Sigmoid colon (tissue), 6 donors: ENCODE measurements at regions not wholly inside any gene's neighbourhood (a gene's known extent, or its start where the extent isn't known, plus 50 kb on each side); places are given as distances from the start of the nearest gene placed in this dataset.
A peak's percentile ranks its signal among the peaks of the same experiment; 100 is the strongest.

Source experiments
- DNase-seq: peaks from one replicate; pipeline ENCODE4 v3.0.0-alpha.2; 2019
- H3K27ac ChIP-seq, 4 donors: fragments of 200-600 bp; sonication (generic); one replicate each; pipeline ENCODE4 v1.5.1; 2016 to 2019; ENCODE audit warnings: mild to moderate bottlenecking in 1 of 4
- H3K27me3 ChIP-seq, 3 donors: fragments of 200-600 bp; sonication (generic); one replicate each; pipeline ENCODE4 v1.5.1; 2019; ENCODE audit warnings: mild to moderate bottlenecking in 1 of 3
- H3K36me3 ChIP-seq, 4 donors: fragments of 200-600 bp; sonication (generic); one replicate each; pipeline ENCODE4 v1.5.1; 2016 to 2019
- H3K4me1 ChIP-seq, 4 donors: fragments of 200-600 bp; sonication (generic); one replicate each; pipeline ENCODE4 v1.5.1; 2017 to 2019
- H3K4me3 ChIP-seq, 4 donors: fragments of 200-600 bp; sonication (generic); one replicate each; pipeline ENCODE4 v1.5.1; 2017 to 2019; ENCODE audit warnings: mild to moderate bottlenecking in 2 of 4, moderate library complexity in 1 of 4
- H3K9me3 ChIP-seq, 4 donors: fragments of 200-600 bp in 3 of 4; sonication (generic) in 3 of 4; one replicate each; pipeline versions ENCODE4 v1.5.1 to v1.6.1; 2013 to 2019
- CTCF ChIP-seq, 4 experiments: fragments of 450-650 bp in 3 of 4; fragments of 200-600 bp in 1 of 4; IDR thresholded peaks; one replicate each; pipeline ENCODE4 v1.5.1; 2016 to 2019; ENCODE audit warnings: antibody characterized with exemption in 4 of 4, mild to moderate bottlenecking in 3 of 4, moderate library complexity in 2 of 4
- EP300 ChIP-seq, 4 donors: sonication (generic); formaldehyde crosslinking; IDR thresholded peaks; one replicate each; pipeline ENCODE4 v1.6.1; 2017; ENCODE audit warnings: antibody characterized with exemption in 4 of 4
- POLR2A ChIP-seq, 2 donors: fragments of 450-650 bp; IDR thresholded peaks; one replicate each; pipeline ENCODE4 v1.6.1; 2016; ENCODE audit warnings: antibody characterized with exemption in 2 of 2, mild to moderate bottlenecking in 2 of 2, moderate library complexity in 2 of 2
- POLR2AphosphoS5 ChIP-seq, 4 donors: sonication (generic); formaldehyde crosslinking; IDR thresholded peaks; one replicate each; pipeline ENCODE4 v1.6.1; 2017; ENCODE audit warnings: antibody characterized with exemption in 4 of 4
- WGBS, 2 donors: extraction: QIAGEN DNeasy Blood & Tissue Kit; methylation state at CpG; one replicate each; pipeline ENCODE4 v1.1.7; 2013; 5-methylcytosine and 5-hydroxymethylcytosine counted together
- intact Hi-C: fragments of 100-400 bp; cut with DNase I; formaldehyde crosslinking; loops from one replicate; pipeline ENCODE4 v1.15.1; 2023
- donor health status: healthy with polysubstance abuse.
- donor health status: healthy.

DNA sequence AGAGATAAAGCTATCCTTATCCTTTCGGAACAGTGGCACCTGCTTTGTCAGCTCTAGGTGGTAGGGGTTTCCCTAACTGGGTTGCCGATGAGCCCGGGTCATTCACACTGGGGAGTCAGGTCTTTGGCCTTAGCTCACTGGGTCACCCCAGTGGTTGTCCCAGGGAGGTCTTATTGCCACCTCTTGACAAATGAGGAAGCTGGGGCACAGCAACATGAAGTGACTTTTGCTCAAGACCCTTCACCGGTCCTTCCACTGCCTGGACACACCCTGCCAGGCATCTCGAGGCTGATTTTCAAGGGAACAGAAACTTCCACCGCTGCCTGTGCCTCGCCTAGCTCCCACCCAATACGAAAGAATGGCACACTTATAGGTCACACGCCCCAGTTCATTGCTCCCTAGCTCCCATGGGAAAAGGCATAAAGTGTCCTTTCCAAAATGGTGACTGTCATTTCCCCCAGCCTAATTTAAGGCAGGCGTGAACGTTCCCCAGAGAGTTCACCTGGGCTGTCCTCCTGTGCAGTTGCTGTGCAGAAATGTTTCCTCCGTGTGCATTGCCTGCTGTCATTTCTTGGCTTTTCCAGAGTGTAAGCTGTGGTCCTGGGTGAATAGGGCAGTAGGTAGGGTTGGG, 156.1 kb upstream of the CCND2 start:
- Histone ChIP-seq H3K4me3 (no peak overlapping the region), H3K36me3 (no peaks in the 10 kb centered on the region), H3K27me3 (no peaks in the 10 kb centered on the region), H3K27ac (no peak overlapping the region), H3K4me1 (peaks cover 0 to 20% (median 16%) of the 10 kb centered on the region in 4 donors), H3K9me3 (no peaks in the 10 kb centered on the region)
- 33 to 53% methylated on average over 12 of the region's 12 CpGs for WGBS, 2 donors
- intact Hi-C loops: no loop called here
- TF ChIP-seq CTCF (IDR thresholded peaks at IDR 0.05): no peak
- no peak for TF ChIP-seq EP300 (IDR thresholded peaks at IDR 0.05)
- no peak for TF ChIP-seq POLR2A (IDR thresholded peaks at IDR 0.05)
- TF ChIP-seq POLR2AphosphoS5 (IDR thresholded peaks at IDR 0.05): no peak
- DNase-seq: peak; percentile 53

- no peak overlapping the region for H3K4me3 ChIP-seq
- no peak for TF ChIP-seq CTCF (IDR thresholded peaks at IDR 0.05)
- no peak for TF ChIP-seq POLR2A (IDR thresholded peaks at IDR 0.05)
- WGBS, 2 donors: 34 to 60% methylated on average over 12 of the region's 12 CpGs
- no peak overlapping the region for H3K27ac ChIP-seq
- H3K9me3 ChIP-seq: no peaks in the 10 kb centered on the region
- peaks cover 0 to 20% (median 16%) of the 10 kb centered on the region in 4 donors for H3K4me1 ChIP-seq
- no peaks in the 10 kb centered on the region for H3K27me3 ChIP-seq
- H3K36me3 ChIP-seq: no peaks in the 10 kb centered on the region
- DNase-seq: peak; percentile 40
- intact Hi-C loops: no loop called here
Observed at GRCh38 chr12:4116251-4117111, 157.1 kb upstream of the CCND2 start.

GRCh38 chr12:4115570-4115969, 158.0 kb upstream of the CCND2 start:
- Histone ChIP-seq H3K4me1 (peaks cover 0 to 20% (median 16%) of the 10 kb centered on the region in 4 donors), H3K27ac (no peak overlapping the region), H3K4me3 (no peak overlapping the region), H3K36me3 (no peaks in the 10 kb centered on the region), H3K27me3 (peaks cover 0 to 4% (median 0%) of the 10 kb centered on the region in 3 donors), H3K9me3 (no peaks in the 10 kb centered on the region)
- TF ChIP-seq POLR2AphosphoS5 (IDR thresholded peaks at IDR 0.05) (no peak), POLR2A (IDR thresholded peaks at IDR 0.05) (no peak), CTCF (IDR thresholded peaks at IDR 0.05) (no peak), EP300 (IDR thresholded peaks at IDR 0.05) (no peak)
- 64 to 79% methylated on average over 10 of the region's 10 CpGs for WGBS, 2 donors
- peak; percentile 34 for DNase-seq
- intact Hi-C loops: no loop called here

DNA sequence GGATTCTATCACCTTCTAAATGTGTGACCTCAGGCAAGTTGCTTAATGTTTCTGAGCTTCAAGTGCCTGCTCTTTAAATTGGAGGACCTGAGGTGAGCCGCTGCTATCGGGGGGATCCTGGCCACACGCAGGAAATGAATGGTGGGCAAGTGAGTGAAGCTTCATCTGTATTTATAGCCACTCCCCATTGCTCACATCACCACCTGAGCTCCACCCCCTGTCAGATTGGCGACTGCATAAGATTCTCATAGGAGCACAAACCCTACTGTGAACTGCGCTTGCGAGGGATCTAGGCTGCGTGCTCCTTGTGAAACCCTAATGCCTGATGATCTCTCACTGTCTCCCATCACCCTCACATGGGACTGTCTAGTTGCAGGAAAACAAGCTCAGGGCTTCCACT, 158.6 kb upstream of the CCND2 start:
- no peak overlapping the region for H3K27ac ChIP-seq
- no peaks in the 10 kb centered on the region for H3K9me3 ChIP-seq
- H3K4me3 ChIP-seq: no peak overlapping the region
- TF ChIP-seq POLR2AphosphoS5 (IDR thresholded peaks at IDR 0.05): no peak
- TF ChIP-seq CTCF (IDR thresholded peaks at IDR 0.05): no peak
- no peak for TF ChIP-seq EP300 (IDR thresholded peaks at IDR 0.05)
- TF ChIP-seq POLR2A (IDR thresholded peaks at IDR 0.05): no peak
- no peaks in the 10 kb centered on the region for H3K36me3 ChIP-seq
- H3K4me1 ChIP-seq: peaks cover 0 to 20% (median 16%) of the 10 kb centered on the region in 4 donors
- intact Hi-C loops: no loop called here
- peaks cover 0 to 4% (median 0%) of the 10 kb centered on the region in 3 donors for H3K27me3 ChIP-seq
- 72 to 77% methylated on average over 7 of the region's 7 CpGs for WGBS, 2 donors
- DNase-seq: peak; percentile 25
